SK-N-SH treated with all-trans-retinoic acid at 6 μM for 48 hours (cell line): ENCODE measurements at regions not wholly inside any gene's neighbourhood (a gene's known extent, or its start where the extent isn't known, plus 50 kb on each side); places are given as distances from the start of the nearest gene placed in this dataset.

Source experiments
- ARNTL ChIP-seq: fragments of 450-650 bp; formaldehyde crosslinking; IDR thresholded peaks from 2 replicates; pipeline ENCODE4 v1.5.0; 2020; ENCODE audit warnings: low read depth, mild to moderate bottlenecking, moderate library complexity, borderline replicate concordance
- CSDC2 ChIP-seq: fragments of 250-450 bp; sonication (Bioruptor Pico); IDR thresholded peaks from 2 replicates; pipeline ENCODE4 v1.5.0; 2020; ENCODE audit warnings: mild to moderate bottlenecking, moderate library complexity
- PATZ1 ChIP-seq: fragments of 250-450 bp; sonication (Bioruptor Pico); IDR thresholded peaks from 2 replicates; pipeline ENCODE4 v1.8.0; 2020; ENCODE audit warnings: mild to moderate bottlenecking, moderate library complexity, borderline replicate concordance
- PPARA ChIP-seq: fragments of 250-450 bp; sonication (Bioruptor Pico); IDR thresholded peaks from 2 replicates; pipeline ENCODE4 v1.5.0; 2020; ENCODE audit warnings: mild to moderate bottlenecking, borderline replicate concordance
- RARB ChIP-seq: fragments of 250-450 bp; sonication (Bioruptor Pico); IDR thresholded peaks from 2 replicates; pipeline ENCODE4 v1.8.0; 2021; ENCODE audit warnings: mild to moderate bottlenecking, moderate library complexity
- SNAI2 ChIP-seq: fragments of 250-450 bp; sonication (Bioruptor Pico); IDR thresholded peaks from 2 replicates; pipeline ENCODE4 v1.5.0; 2020; ENCODE audit warnings: mild to moderate bottlenecking, moderate library complexity
- ZFP30 ChIP-seq: fragments of 450-650 bp; formaldehyde crosslinking; IDR thresholded peaks from 2 replicates; pipeline ENCODE4 v1.5.0; 2022; ENCODE audit warnings: mild to moderate bottlenecking, moderate library complexity
- TF ChIP-seq, protein P1 (sequence below): fragments of 250-450 bp; sonication (Bioruptor Pico); IDR thresholded peaks from 2 replicates; pipeline ENCODE4 v1.5.1; 2020; ENCODE audit warnings: low read depth, mild to moderate bottlenecking, moderate library complexity

- no peak for TF ChIP-seq RARB (CRISPR knock-in tag)
- TF ChIP-seq PPARA (CRISPR knock-in tag) = no peak
- TF ChIP-seq, protein P1, sequence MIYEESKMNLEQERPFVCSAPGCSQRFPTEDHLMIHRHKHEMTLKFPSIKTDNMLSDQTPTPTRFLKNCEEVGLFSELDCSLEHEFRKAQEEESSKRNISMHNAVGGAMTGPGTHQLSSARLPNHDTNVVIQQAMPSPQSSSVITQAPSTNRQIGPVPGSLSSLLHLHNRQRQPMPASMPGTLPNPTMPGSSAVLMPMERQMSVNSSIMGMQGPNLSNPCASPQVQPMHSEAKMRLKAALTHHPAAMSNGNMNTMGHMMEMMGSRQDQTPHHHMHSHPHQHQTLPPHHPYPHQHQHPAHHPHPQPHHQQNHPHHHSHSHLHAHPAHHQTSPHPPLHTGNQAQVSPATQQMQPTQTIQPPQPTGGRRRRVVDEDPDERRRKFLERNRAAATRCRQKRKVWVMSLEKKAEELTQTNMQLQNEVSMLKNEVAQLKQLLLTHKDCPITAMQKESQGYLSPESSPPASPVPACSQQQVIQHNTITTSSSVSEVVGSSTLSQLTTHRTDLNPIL (CRISPR knock-in tag) = no peak
- TF ChIP-seq ARNTL (CRISPR knock-in tag) = no peak
- TF ChIP-seq SNAI2 = no peak
- TF ChIP-seq PATZ1 (CRISPR knock-in tag) = no peak
- no peak for TF ChIP-seq CSDC2 (CRISPR knock-in tag)
- no peak for TF ChIP-seq ZFP30
These were observed 82.1 kb upstream of the SSTR1 start for GRCh38 chr14:38125481-38126037.
